Esophagus muscularis mucosa (tissue), 4 donors: ENCODE measurements at regions not wholly inside any gene's neighbourhood (a gene's known extent, or its start where the extent isn't known, plus 50 kb on each side); places are given as distances from the start of the nearest gene placed in this dataset.
"Not testable (repeated sequence)": the region's sequence is repeated elsewhere in the genome, so short reads cannot be mapped to it uniquely, and the experiment has no call there.

Source experiments
- DNase-seq: peaks from one replicate; pipeline ENCODE4 v3.0.0-alpha.2; 2017; ENCODE audit errors: extremely low spot score
- H3K27ac ChIP-seq, 4 donors: fragments of 200-600 bp; sonication (generic); replicated peaks in 1 of 4; 1 replicate in 3 of 4; 2 replicates in 1 of 4; pipeline ENCODE4 v1.5.1; 2016 to 2019; ENCODE audit warnings: mild to moderate bottlenecking in 1 of 4
- H3K27me3 ChIP-seq, 4 donors: fragments of 200-600 bp; sonication (generic); one replicate each; pipeline versions ENCODE4 v1.5.1 to v1.6.0; 2016 to 2019
- H3K36me3 ChIP-seq, 4 donors: fragments of 200-600 bp; sonication (generic); one replicate each; pipeline ENCODE4 v1.5.1; 2016 to 2019
- H3K4me1 ChIP-seq, 4 donors: fragments of 200-600 bp; sonication (generic); one replicate each; pipeline ENCODE4 v1.5.1; 2016 to 2019
- H3K4me3 ChIP-seq, 4 donors: fragments of 200-600 bp; sonication (generic); 1 replicate in 2 of 4; 2 replicates in 2 of 4; pipeline ENCODE4 v1.5.1; 2016 to 2019; ENCODE audit warnings: mild to moderate bottlenecking in 4 of 4, moderate library complexity in 1 of 4
- H3K9me3 ChIP-seq, 4 donors: fragments of 200-600 bp; sonication (generic); 1 replicate in 3 of 4; 2 replicates in 1 of 4; pipeline ENCODE4 v1.5.1; 2016 to 2019
- EP300 ChIP-seq: sonication (generic); formaldehyde crosslinking; IDR thresholded peaks from one replicate; pipeline ENCODE4 v1.6.1; 2017; ENCODE audit warnings: antibody characterized with exemption
- POLR2A ChIP-seq: fragments of 450-650 bp; IDR thresholded peaks from one replicate; pipeline ENCODE4 v1.6.1; 2017; ENCODE audit warnings: antibody characterized with exemption, moderate library complexity, mild to moderate bottlenecking, low read depth
- POLR2AphosphoS5 ChIP-seq, 2 donors: sonication (generic); formaldehyde crosslinking; IDR thresholded peaks; one replicate each; pipeline ENCODE4 v1.6.1; 2017; ENCODE audit warnings: antibody characterized with exemption in 2 of 2
- WGBS: methylation state at CpG from one replicate; pipeline ENCODE4 v1.1.5; 2018; 5-methylcytosine and 5-hydroxymethylcytosine counted together
- intact Hi-C: fragments of 100-400 bp; cut with DNase I; formaldehyde crosslinking; loops from one replicate; pipeline ENCODE4 v1.15.1; 2023
- TF ChIP-seq, protein P1 (sequence below), 3 experiments: fragments of 200-600 bp in 2 of 3; fragments of 450-650 bp in 1 of 3; sonication (generic) in 2 of 3; IDR thresholded peaks; one replicate each; pipeline ENCODE4 v1.5.1; 2017 to 2019; ENCODE audit warnings: antibody characterized with exemption in 3 of 3, mild to moderate bottlenecking in 2 of 3, moderate library complexity in 1 of 3

GRCh38 chr2:199552141-199552540, 94.4 kb upstream of the SATB2 start:
- Histone ChIP-seq H3K36me3 (no peaks in the 10 kb centered on the region), H3K27ac (no peak overlapping the region), H3K4me3 (no peak overlapping the region), H3K27me3 (no peaks in the 10 kb centered on the region), H3K4me1 (no peaks in the 10 kb centered on the region), H3K9me3 (no peaks in the 10 kb centered on the region)
- 74% methylated on average over 6 of the region's 6 CpGs for WGBS
- no peak for DNase-seq
- intact Hi-C loops, result no loop called here
- TF ChIP-seq EP300, result no peak
- TF ChIP-seq POLR2A, result no peak
- TF ChIP-seq POLR2AphosphoS5 (IDR thresholded peaks at IDR 0.05), result no peak
- TF ChIP-seq, protein P1, sequence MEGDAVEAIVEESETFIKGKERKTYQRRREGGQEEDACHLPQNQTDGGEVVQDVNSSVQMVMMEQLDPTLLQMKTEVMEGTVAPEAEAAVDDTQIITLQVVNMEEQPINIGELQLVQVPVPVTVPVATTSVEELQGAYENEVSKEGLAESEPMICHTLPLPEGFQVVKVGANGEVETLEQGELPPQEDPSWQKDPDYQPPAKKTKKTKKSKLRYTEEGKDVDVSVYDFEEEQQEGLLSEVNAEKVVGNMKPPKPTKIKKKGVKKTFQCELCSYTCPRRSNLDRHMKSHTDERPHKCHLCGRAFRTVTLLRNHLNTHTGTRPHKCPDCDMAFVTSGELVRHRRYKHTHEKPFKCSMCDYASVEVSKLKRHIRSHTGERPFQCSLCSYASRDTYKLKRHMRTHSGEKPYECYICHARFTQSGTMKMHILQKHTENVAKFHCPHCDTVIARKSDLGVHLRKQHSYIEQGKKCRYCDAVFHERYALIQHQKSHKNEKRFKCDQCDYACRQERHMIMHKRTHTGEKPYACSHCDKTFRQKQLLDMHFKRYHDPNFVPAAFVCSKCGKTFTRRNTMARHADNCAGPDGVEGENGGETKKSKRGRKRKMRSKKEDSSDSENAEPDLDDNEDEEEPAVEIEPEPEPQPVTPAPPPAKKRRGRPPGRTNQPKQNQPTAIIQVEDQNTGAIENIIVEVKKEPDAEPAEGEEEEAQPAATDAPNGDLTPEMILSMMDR (IDR thresholded peaks at IDR 0.05), result no peak

GRCh38 chr2:199543606-199544172, 86.0 kb upstream of the SATB2 start:
- TF ChIP-seq POLR2A, result no peak
- TF ChIP-seq, protein P1 (IDR thresholded peaks at IDR 0.05), result no peak
- TF ChIP-seq EP300, result no peak
- no peak for TF ChIP-seq POLR2AphosphoS5 (IDR thresholded peaks at IDR 0.05)
- intact Hi-C loops, result no loop called here
- peaks cover 0 to 4% (median 0%) of the 10 kb centered on the region in 4 donors for H3K27me3 ChIP-seq
- 87% methylated on average over 4 of the region's 4 CpGs for WGBS
- no peak for DNase-seq
- no peak overlapping the region for H3K4me3 ChIP-seq
- no peak overlapping the region for H3K27ac ChIP-seq
- no peaks in the 10 kb centered on the region for H3K36me3 ChIP-seq
- no peaks in the 10 kb centered on the region for H3K9me3 ChIP-seq
- no peaks in the 10 kb centered on the region for H3K4me1 ChIP-seq

- intact Hi-C loops, result no loop called here
- DNase-seq, result no peak
- 90% methylated on average over 7 of the region's 7 CpGs for WGBS
These were observed 77.9 kb upstream of the SATB2 start for GRCh38 chr2:199535445-199536177.

DNA sequence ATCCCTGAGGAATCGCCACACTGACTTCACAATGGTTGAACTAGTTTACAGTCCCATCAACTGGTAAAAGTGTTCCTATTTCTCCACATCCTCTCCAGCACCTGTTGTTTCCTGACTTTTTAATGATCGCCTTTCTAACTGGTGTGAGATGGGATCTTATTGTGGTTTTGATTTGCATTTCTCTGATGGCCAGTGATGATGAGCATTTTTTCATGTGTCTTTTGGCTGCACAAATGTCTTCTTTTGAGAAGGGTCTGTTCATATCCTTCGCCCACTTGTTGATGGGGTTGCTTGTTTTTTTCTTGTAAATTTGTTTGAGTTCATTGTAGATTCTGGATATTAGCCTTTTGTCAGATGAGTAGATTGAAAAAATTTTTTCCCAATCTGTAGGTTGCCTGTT, 76.1 kb upstream of the SATB2 start:
- DNase-seq, H3K4me1 ChIP-seq, H3K27ac ChIP-seq, H3K27me3 ChIP-seq, intact Hi-C loops, H3K4me3 ChIP-seq, H3K9me3 ChIP-seq, H3K36me3 ChIP-seq: not testable (repeated sequence)
- 87% methylated on average over 3 of the region's 3 CpGs for WGBS

More at GRCh38 chr2:199535445-199536177, 77.9 kb upstream of the SATB2 start:
- no peak for TF ChIP-seq EP300
- no peak for TF ChIP-seq POLR2A
- no peak for TF ChIP-seq POLR2AphosphoS5 (IDR thresholded peaks at IDR 0.05)
- Histone ChIP-seq H3K9me3 (no peaks in the 10 kb centered on the region), H3K27me3 (no peaks in the 10 kb centered on the region), H3K36me3 (no peaks in the 10 kb centered on the region), H3K4me1 (no peaks in the 10 kb centered on the region), H3K27ac (no peak overlapping the region), H3K4me3 (no peak overlapping the region)

- Histone ChIP-seq H3K9me3 (peaks cover 0 to 5% (median 0%) of the 10 kb centered on the region in 4 donors), H3K4me3 (no peak overlapping the region), H3K36me3 (no peaks in the 10 kb centered on the region), H3K27me3 (no peaks in the 10 kb centered on the region), H3K4me1 (no peaks in the 10 kb centered on the region), H3K27ac (no peak overlapping the region)
- no peak for DNase-seq
- TF ChIP-seq POLR2AphosphoS5 (IDR thresholded peaks at IDR 0.05), result no peak
- TF ChIP-seq EP300, result no peak
- TF ChIP-seq, protein P1 (IDR thresholded peaks at IDR 0.05), result no peak
- no peak for TF ChIP-seq POLR2A
- 76% methylated on average over 1 of the region's 1 CpG for WGBS
- intact Hi-C loops, result no loop called here
These were observed 69.3 kb upstream of the SATB2 start for GRCh38 chr2:199527071-199527470.
